Lower lobe of right lung (tissue), 2 donors: ENCODE measurements at regions not wholly inside any gene's neighbourhood (a gene's known extent, or its start where the extent isn't known, plus 50 kb on each side); places are given as distances from the start of the nearest gene placed in this dataset.

ENCODE experiments used
- ATAC-seq, 2 donors: fragments of 200-7000 bp; cut with Tn5 transposase; one replicate each; pipeline ENCODE4 v1.9.1; 2020 to 2022; ENCODE audit warnings: mild to moderate bottlenecking in 2 of 2, moderate library complexity in 2 of 2
- DNase-seq: peaks from one replicate; pipeline ENCODE4 v3.0.0-alpha.2; 2020
- H3K27ac ChIP-seq: fragments of 200-600 bp; one replicate; pipeline ENCODE4 v1.8.0; 2022
- H3K27me3 ChIP-seq: fragments of 200-600 bp; one replicate; pipeline ENCODE4 v1.8.0; 2022; ENCODE audit warnings: low read depth
- H3K36me3 ChIP-seq: fragments of 200-600 bp; one replicate; pipeline ENCODE4 v1.8.0; 2022; ENCODE audit warnings: mild to moderate bottlenecking
- H3K4me1 ChIP-seq: fragments of 200-600 bp; one replicate; pipeline ENCODE4 v1.8.0; 2022
- H3K4me3 ChIP-seq: fragments of 200-600 bp; one replicate; pipeline ENCODE4 v1.8.0; 2022; ENCODE audit warnings: mild to moderate bottlenecking
- H3K9me3 ChIP-seq: fragments of 200-600 bp; one replicate; pipeline ENCODE4 v1.8.0; 2022
- CTCF ChIP-seq: fragments of 200-600 bp; IDR thresholded peaks from one replicate; pipeline ENCODE4 v1.8.0; 2022; ENCODE audit warnings: antibody characterized with exemption, mild to moderate bottlenecking
- intact Hi-C: fragments of 100-400 bp; cut with DNase I; formaldehyde crosslinking; loops from one replicate; pipeline ENCODE4 v1.11.0; 2022
- donor health status: DM: no; HTN: yes; CAD: no; lungs with severe emphysema.

- Histone ChIP-seq H3K36me3 (peaks cover 10% of the 10 kb centered on the region), H3K27me3 (no peaks in the 10 kb centered on the region), H3K4me1 (peaks cover 7% of the 10 kb centered on the region), H3K9me3 (no peaks in the 10 kb centered on the region), H3K27ac (no peak overlapping the region), H3K4me3 (no peak overlapping the region)
- intact Hi-C loops, result no loop called here
- ATAC-seq (no peak), DNase-seq (no peak)
- TF ChIP-seq CTCF, result no peak
Measured at GRCh38 chr22:42203609-42204008, 66.8 kb downstream of the TCF20 start.

GRCh38 chr22:42202669-42203068, 67.8 kb downstream of the TCF20 start:
- Histone ChIP-seq H3K4me3 (no peak overlapping the region), H3K27me3 (no peaks in the 10 kb centered on the region), H3K27ac (no peak overlapping the region), H3K36me3 (peaks cover 4% of the 10 kb centered on the region), H3K4me1 (no peaks in the 10 kb centered on the region), H3K9me3 (no peaks in the 10 kb centered on the region)
- intact Hi-C loops, result no loop called here
- no peak for TF ChIP-seq CTCF
- DNase-seq, result no peak
- no peak for ATAC-seq

GRCh38 chr22:42202048-42202447, 68.4 kb downstream of the TCF20 start:
- Histone ChIP-seq H3K27ac (no peak overlapping the region), H3K9me3 (no peaks in the 10 kb centered on the region), H3K4me1 (no peaks in the 10 kb centered on the region), H3K4me3 (no peak overlapping the region), H3K36me3 (no peaks in the 10 kb centered on the region), H3K27me3 (no peaks in the 10 kb centered on the region)
- TF ChIP-seq CTCF, result no peak
- DNase-seq (no peak), ATAC-seq (no peak)
- intact Hi-C loops, result no loop called here

- no peak for ATAC-seq
- Histone ChIP-seq H3K9me3 (no peaks in the 10 kb centered on the region), H3K4me1 (no peaks in the 10 kb centered on the region), H3K27me3 (no peaks in the 10 kb centered on the region), H3K4me3 (no peak overlapping the region), H3K27ac (no peak overlapping the region), H3K36me3 (no peaks in the 10 kb centered on the region)
- intact Hi-C loops, result no loop called here
- DNase-seq, result no peak
- no peak for TF ChIP-seq CTCF
Measured at GRCh38 chr22:42199025-42199424, 68.4 kb upstream of the CYP2D6 start.

GRCh38 chr22:42198226-42198625, 67.6 kb upstream of the CYP2D6 start:
- DNase-seq, result no peak
- H3K4me1 ChIP-seq, result no peaks in the 10 kb centered on the region
- no peak overlapping the region for H3K4me3 ChIP-seq
- no peaks in the 10 kb centered on the region for H3K36me3 ChIP-seq
- H3K9me3 ChIP-seq, result no peaks in the 10 kb centered on the region
- TF ChIP-seq CTCF, result no peak
- H3K27ac ChIP-seq, result no peak overlapping the region
- ATAC-seq, result no peak
- intact Hi-C loops, result no loop called here
- H3K27me3 ChIP-seq, result no peaks in the 10 kb centered on the region

- Histone ChIP-seq H3K9me3 (no peaks in the 10 kb centered on the region), H3K27me3 (no peaks in the 10 kb centered on the region), H3K36me3 (no peaks in the 10 kb centered on the region), H3K4me1 (no peaks in the 10 kb centered on the region), H3K27ac (no peak overlapping the region), H3K4me3 (no peak overlapping the region)
- no peak for DNase-seq
- intact Hi-C loops, result no loop called here
- ATAC-seq, result no peak
- TF ChIP-seq CTCF, result no peak
Measured at GRCh38 chr22:42196454-42196853, 65.8 kb upstream of the CYP2D6 start.
